ENCODE measurements at regions not wholly inside any gene's neighbourhood (a gene's known extent, or its start where the extent isn't known, plus 50 kb on each side); places are given as distances from the start of the nearest gene placed in this dataset.
A peak's percentile ranks its signal among the peaks of the same experiment; 100 is the strongest.

DNA sequence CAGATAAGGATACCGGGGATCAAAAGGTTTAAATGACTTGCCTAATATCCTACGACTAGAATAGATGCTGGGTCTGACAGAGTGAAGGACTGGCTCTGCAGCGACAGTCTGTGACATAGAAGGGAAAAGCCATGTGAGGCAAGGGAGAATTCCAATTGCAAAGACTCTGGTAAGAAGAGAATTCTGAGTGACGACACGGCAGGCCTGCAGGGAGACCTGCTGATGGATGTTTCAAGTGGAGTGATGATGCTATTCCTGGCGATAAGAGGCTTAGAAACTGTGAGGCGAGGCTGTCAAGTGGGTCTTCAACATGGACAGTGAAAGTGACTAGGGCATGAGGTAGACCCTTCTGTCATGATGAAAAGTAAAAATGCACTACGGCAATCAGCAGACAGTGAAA, 176.6 kb upstream of the PBX1 start:
- ChIA-PET CTCF (no interaction called here), POLR2A (no interaction called here)
- H3K27ac Mint-ChIP-seq: no peak overlapping the region
- ATAC-seq: no peak
- H3K36me3 Mint-ChIP-seq: no peaks in the 10 kb centered on the region
- H3K9me3 Mint-ChIP-seq: peaks cover 5% of the 10 kb centered on the region
- no peak for DNase-seq (ENCODE audit: low spot score)
- no peak overlapping the region for H3K4me3 Mint-ChIP-seq
- no peak for TF ChIP-seq PRRX2 (CRISPR knock-in tag; IDR thresholded peaks at IDR 0.05)
- TF ChIP-seq NFYB (CRISPR knock-in tag; conservative IDR thresholded peaks at IDR 0.05; ENCODE audit: low read depth): no peak
- TF ChIP-seq CREM (CRISPR knock-in tag; IDR thresholded peaks at IDR 0.05): no peak
- no peak for TF ChIP-seq GABPB1 (CRISPR knock-in tag; IDR thresholded peaks at IDR 0.05)
- no peaks in the 10 kb centered on the region for H3K27me3 Mint-ChIP-seq (ENCODE audit: low read depth)
- no peaks in the 10 kb centered on the region for H3K4me1 Mint-ChIP-seq

GRCh38 chr1:164384262-164384661, 174.7 kb upstream of the PBX1 start:
- Mint-ChIP-seq H3K9me3 (peaks cover 5% of the 10 kb centered on the region), H3K27ac (no peak overlapping the region), H3K36me3 (no peaks in the 10 kb centered on the region), H3K27me3 (ENCODE audit: low read depth) (no peaks in the 10 kb centered on the region; the same call in 1 of the 2 replicates), H3K4me1 (no peaks in the 10 kb centered on the region), H3K4me3 (no peak overlapping the region)
- POLR2A ChIA-PET: no interaction called here
- TF ChIP-seq TEAD1 (CRISPR knock-in tag; IDR thresholded peaks at IDR 0.05): no peak
- TF ChIP-seq, protein P1, sequence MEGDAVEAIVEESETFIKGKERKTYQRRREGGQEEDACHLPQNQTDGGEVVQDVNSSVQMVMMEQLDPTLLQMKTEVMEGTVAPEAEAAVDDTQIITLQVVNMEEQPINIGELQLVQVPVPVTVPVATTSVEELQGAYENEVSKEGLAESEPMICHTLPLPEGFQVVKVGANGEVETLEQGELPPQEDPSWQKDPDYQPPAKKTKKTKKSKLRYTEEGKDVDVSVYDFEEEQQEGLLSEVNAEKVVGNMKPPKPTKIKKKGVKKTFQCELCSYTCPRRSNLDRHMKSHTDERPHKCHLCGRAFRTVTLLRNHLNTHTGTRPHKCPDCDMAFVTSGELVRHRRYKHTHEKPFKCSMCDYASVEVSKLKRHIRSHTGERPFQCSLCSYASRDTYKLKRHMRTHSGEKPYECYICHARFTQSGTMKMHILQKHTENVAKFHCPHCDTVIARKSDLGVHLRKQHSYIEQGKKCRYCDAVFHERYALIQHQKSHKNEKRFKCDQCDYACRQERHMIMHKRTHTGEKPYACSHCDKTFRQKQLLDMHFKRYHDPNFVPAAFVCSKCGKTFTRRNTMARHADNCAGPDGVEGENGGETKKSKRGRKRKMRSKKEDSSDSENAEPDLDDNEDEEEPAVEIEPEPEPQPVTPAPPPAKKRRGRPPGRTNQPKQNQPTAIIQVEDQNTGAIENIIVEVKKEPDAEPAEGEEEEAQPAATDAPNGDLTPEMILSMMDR (IDR thresholded peaks at IDR 0.05): no peak
- TF ChIP-seq KAT7 (CRISPR knock-in tag; IDR thresholded peaks at IDR 0.05; ENCODE audit: borderline replicate concordance): no peak
- ATAC-seq: no peak
- no peak for DNase-seq (ENCODE audit: low spot score)
- CTCF ChIA-PET: no interaction called here

DNA sequence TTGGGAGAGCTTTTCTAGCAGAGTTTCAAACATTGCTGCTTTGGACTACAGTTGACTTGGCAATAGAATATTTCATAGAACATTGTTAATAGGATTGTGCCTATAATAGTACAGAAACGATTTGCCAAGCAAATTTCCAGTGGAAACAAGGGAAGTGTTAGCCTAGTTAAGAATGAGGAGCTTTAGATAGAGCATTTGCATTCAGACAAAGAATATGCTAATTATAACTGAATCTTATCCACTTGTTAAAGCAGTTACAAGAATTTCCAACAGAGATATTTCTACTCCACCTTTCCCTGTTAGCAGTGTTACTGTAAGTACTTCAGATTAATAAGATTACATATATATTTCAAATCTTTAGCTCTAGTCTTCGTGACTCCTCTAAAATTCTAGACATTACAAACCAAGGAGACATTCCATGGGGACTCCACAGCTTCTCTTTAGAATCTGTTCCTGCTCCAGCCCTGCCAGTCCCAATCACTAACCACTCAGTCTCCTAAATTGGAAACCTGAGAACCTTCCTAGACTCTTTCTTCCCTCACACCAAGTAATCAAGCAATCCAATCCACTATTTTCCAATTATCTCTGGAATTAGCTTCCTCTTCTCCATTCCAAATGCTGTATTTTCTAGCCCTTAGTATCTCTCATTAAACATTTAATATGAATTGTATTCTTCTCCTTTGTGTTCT, 141.8 kb upstream of the PBX1 start:
- H3K36me3 Mint-ChIP-seq: no peaks in the 10 kb centered on the region
- POLR2A ChIA-PET: no interaction called here
- H3K27ac Mint-ChIP-seq: peak overlapping the region; percentile 92

DNA sequence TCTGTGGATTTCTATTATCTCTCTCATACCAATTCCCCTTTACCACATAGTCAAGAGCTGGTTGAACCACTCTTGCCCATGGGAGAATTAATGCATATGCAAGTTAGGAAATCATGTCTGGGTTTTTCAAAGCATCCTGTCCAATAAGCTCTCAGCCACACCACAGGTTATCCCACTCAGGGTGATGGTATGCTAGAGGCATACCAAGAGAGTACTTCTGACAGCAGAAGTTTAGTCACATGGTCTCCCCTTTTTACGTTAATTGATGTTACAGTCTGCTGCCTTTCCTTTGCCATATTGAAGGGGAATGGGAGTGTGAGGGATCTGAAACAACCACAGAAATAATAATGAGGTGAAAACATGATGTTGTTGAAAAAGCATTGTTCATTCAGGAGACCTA, 135.8 kb upstream of the PBX1 start:
- peak; percentile 71 for ATAC-seq
- Mint-ChIP-seq H3K4me3 (no peak overlapping the region), H3K36me3 (no peaks in the 10 kb centered on the region), H3K27ac (no peak overlapping the region), H3K9me3 (no peaks in the 10 kb centered on the region), H3K4me1 (peaks cover 25% of the 10 kb centered on the region), H3K27me3 (ENCODE audit: low read depth) (no peaks in the 10 kb centered on the region)
- ChIA-PET POLR2A (no interaction called here), CTCF (interaction anchor here (1.2 kb wide), 1 partner anchor 202 kb away, joined by 3 read pairs; no protein-coding TSS in a partner anchor)
- no peak for DNase-seq (ENCODE audit: low spot score)
- no peak for TF ChIP-seq CBFB (CRISPR knock-in tag; IDR thresholded peaks at IDR 0.05; ENCODE audit: low read depth)
- TF ChIP-seq SMAD4 (CRISPR knock-in tag; IDR thresholded peaks at IDR 0.05): no peak
- no peak for TF ChIP-seq FOXP1 (CRISPR knock-in tag; IDR thresholded peaks at IDR 0.05; ENCODE audit: borderline replicate concordance)
- TF ChIP-seq OVOL2 (CRISPR knock-in tag; IDR thresholded peaks at IDR 0.05; ENCODE audit: borderline replicate concordance): no peak
- no peak for TF ChIP-seq ATF2 (CRISPR knock-in tag; IDR thresholded peaks at IDR 0.05; ENCODE audit: borderline replicate concordance, low read depth)
- TF ChIP-seq ZNF396 (CRISPR knock-in tag; IDR thresholded peaks at IDR 0.05; ENCODE audit: borderline replicate concordance): no peak
- TF ChIP-seq, protein P2, sequence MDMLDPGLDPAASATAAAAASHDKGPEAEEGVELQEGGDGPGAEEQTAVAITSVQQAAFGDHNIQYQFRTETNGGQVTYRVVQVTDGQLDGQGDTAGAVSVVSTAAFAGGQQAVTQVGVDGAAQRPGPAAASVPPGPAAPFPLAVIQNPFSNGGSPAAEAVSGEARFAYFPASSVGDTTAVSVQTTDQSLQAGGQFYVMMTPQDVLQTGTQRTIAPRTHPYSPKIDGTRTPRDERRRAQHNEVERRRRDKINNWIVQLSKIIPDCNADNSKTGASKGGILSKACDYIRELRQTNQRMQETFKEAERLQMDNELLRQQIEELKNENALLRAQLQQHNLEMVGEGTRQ (CRISPR knock-in tag; IDR thresholded peaks at IDR 0.05): peak; percentile 49
- TF ChIP-seq CREM (CRISPR knock-in tag; IDR thresholded peaks at IDR 0.05): no peak
- no peak for TF ChIP-seq ZNF219 (CRISPR knock-in tag; IDR thresholded peaks at IDR 0.05; ENCODE audit: borderline replicate concordance)

More for the DNA sequence above, 141.8 kb upstream of the PBX1 start:
- Mint-ChIP-seq H3K9me3 (0 out of 2 replicates have a peak, but pooled peaks cover 6% of the 10 kb centered on the region), H3K27me3 (ENCODE audit: low read depth) (no peaks in the 10 kb centered on the region; the same call in 1 of the 2 replicates), H3K4me3 (peak overlapping the region; percentile 5; the same call in 1 of the 2 replicates), H3K4me1 (peaks cover 37% of the 10 kb centered on the region)
- ATAC-seq: peak; percentile 91
- TF ChIP-seq IRF1 (CRISPR knock-in tag; IDR thresholded peaks at IDR 0.05): no peak
- TF ChIP-seq, protein P3, sequence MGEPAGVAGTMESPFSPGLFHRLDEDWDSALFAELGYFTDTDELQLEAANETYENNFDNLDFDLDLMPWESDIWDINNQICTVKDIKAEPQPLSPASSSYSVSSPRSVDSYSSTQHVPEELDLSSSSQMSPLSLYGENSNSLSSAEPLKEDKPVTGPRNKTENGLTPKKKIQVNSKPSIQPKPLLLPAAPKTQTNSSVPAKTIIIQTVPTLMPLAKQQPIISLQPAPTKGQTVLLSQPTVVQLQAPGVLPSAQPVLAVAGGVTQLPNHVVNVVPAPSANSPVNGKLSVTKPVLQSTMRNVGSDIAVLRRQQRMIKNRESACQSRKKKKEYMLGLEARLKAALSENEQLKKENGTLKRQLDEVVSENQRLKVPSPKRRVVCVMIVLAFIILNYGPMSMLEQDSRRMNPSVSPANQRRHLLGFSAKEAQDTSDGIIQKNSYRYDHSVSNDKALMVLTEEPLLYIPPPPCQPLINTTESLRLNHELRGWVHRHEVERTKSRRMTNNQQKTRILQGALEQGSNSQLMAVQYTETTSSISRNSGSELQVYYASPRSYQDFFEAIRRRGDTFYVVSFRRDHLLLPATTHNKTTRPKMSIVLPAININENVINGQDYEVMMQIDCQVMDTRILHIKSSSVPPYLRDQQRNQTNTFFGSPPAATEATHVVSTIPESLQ (CRISPR knock-in tag; IDR thresholded peaks at IDR 0.05): no peak
- TF ChIP-seq, protein P4, sequence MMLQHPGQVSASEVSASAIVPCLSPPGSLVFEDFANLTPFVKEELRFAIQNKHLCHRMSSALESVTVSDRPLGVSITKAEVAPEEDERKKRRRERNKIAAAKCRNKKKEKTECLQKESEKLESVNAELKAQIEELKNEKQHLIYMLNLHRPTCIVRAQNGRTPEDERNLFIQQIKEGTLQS (CRISPR knock-in tag; conservative IDR thresholded peaks at IDR 0.05): no peak
- TF ChIP-seq PRRX2 (CRISPR knock-in tag; IDR thresholded peaks at IDR 0.05): no peak
- CTCF ChIA-PET: interaction anchor here (0.7 to 1.0 kb wide), 5 partner anchors 23 to 257 kb away, joined by 3 read pairs; no protein-coding TSS in a partner anchor
- DNase-seq (ENCODE audit: low spot score): no peak

Data from WTC11 (cell line).